ENCODE measurements at regions not wholly inside any gene's neighbourhood (a gene's known extent, or its start where the extent isn't known, plus 50 kb on each side); places are given as distances from the start of the nearest gene placed in this dataset.

- H3K4ac ChIP-seq (replicated peaks; ENCODE audit: insufficient read length, low read depth, low read length) = no peak overlapping the region
- FAIRE-seq = no peak
- no peak overlapping the region for H4K91ac ChIP-seq (replicated peaks; ENCODE audit: insufficient read length, low read length)
- H3K9me3 ChIP-seq (ENCODE audit: insufficient read depth in 2 of 2, low read depth in 1 of 2, low read length in 1 of 2) = no peaks in the 10 kb centered on the region
- H3K27ac ChIP-seq (ENCODE audit: low read depth, low read length) = no peak overlapping the region
- no peaks in the 10 kb centered on the region for H3K36me3 ChIP-seq (ENCODE audit: control insufficient read depth in 2 of 4, insufficient read depth in 4 of 4, low read length in 3 of 4)
- ChIA-PET POLR2A (ENCODE audit: partially characterized antibody) (no interaction called here), CTCF (ENCODE audit: partially characterized antibody) (interaction anchor here (1.8 kb wide), 1 partner anchor 10 kb away, joined by 8 read pairs; no protein-coding TSS in a partner anchor)
- H4K5ac ChIP-seq (ENCODE audit: insufficient read length, low read depth, low read length) = no peak overlapping the region
- H3K27me3 ChIP-seq (replicated peaks in 1 of 4; ENCODE audit: control insufficient read depth in 3 of 4, extremely low read depth in 1 of 4, insufficient read depth in 3 of 4, low read length in 3 of 4) = peaks cover 0 to under 1% (median 0%) of the 10 kb centered on the region in 4 experiments; a peak in 2 of 7 replicates
- peaks cover 3 to 8% (median 4%) of the 10 kb centered on the region in 4 experiments; a peak in 4 of 7 replicates for H3K4me1 ChIP-seq (replicated peaks in 1 of 4; ENCODE audit: control insufficient read depth in 3 of 4, insufficient read depth in 4 of 4, low read length in 3 of 4)
- no peak overlapping the region for H2AK5ac ChIP-seq (ENCODE audit: low read depth, low read length)
- H3K23me2 ChIP-seq (ENCODE audit: low read depth, low read length) = no peaks in the 10 kb centered on the region
- no peak overlapping the region for H3K14ac ChIP-seq (ENCODE audit: insufficient read length)
- H3K4me2 ChIP-seq (ENCODE audit: insufficient read depth in 1 of 2, low read depth in 2 of 2, low read length in 2 of 2) = no peak overlapping the region
- no peak overlapping the region for H2AFZ ChIP-seq (ENCODE audit: low read length)
- H3K4me3 ChIP-seq (ENCODE audit: extremely low read depth in 1 of 4, insufficient read depth in 2 of 4, low read depth in 3 of 4, low read length in 4 of 4) = no peak overlapping the region
- no peak overlapping the region for H2BK120ac ChIP-seq (replicated peaks; ENCODE audit: low read depth, low read length)
- H3K18ac ChIP-seq (ENCODE audit: extremely low read depth, low read length) = no peak overlapping the region
- no peak overlapping the region for H3K23ac ChIP-seq (ENCODE audit: insufficient read length)
- H4K8ac ChIP-seq (ENCODE audit: extremely low read depth, insufficient read depth, low read length) = no peak overlapping the region
- TF ChIP-seq SUZ12 (IDR thresholded peaks at IDR 0.05; ENCODE audit: low read length) (no peak), CBX8 (IDR thresholded peaks at IDR 0.05; ENCODE audit: borderline replicate concordance, low read depth, low read length) (no peak), SP4 (IDR thresholded peaks at IDR 0.05; ENCODE audit: low read length) (no peak), EGR1 (IDR thresholded peaks at IDR 0.05; ENCODE audit: borderline replicate concordance, low read depth, low read length) (no peak), CREB1 (IDR thresholded peaks at IDR 0.05) (no peak), TCF12 (IDR thresholded peaks at IDR 0.05; ENCODE audit: low read depth, low read length) (no peak), HDAC2 (IDR thresholded peaks at IDR 0.05; ENCODE audit: borderline replicate concordance in 1 of 2, low read depth in 2 of 2, low read length in 2 of 2) (no peak), SIRT6 (IDR thresholded peaks at IDR 0.05; ENCODE audit: low read length) (no peak), ASH2L (IDR thresholded peaks at IDR 0.05; ENCODE audit: low read length) (no peak), NRF1 (IDR thresholded peaks at IDR 0.05; ENCODE audit: low read depth, low read length) (no peak), SRF (IDR thresholded peaks at IDR 0.05; ENCODE audit: low read depth, low read length) (no peak), MAFK (IDR thresholded peaks at IDR 0.05; ENCODE audit: low read depth, low read length) (no peak), GTF2F1 (IDR thresholded peaks at IDR 0.05; ENCODE audit: borderline replicate concordance, low read depth, low read length) (no peak)
- H3K79me1 ChIP-seq (ENCODE audit: low read depth, low read length) = no peaks in the 10 kb centered on the region
- H2BK5ac ChIP-seq (ENCODE audit: low read depth, low read length) = no peak overlapping the region
- WGBS, 2 experiments (ENCODE audit: extremely low coverage in 1 of 2, insufficient coverage in 1 of 2, insufficient read length in 1 of 2, insufficient replicate concordance in 2 of 2, low coverage in 1 of 2, low lambda C conversion rate in 2 of 2, missing lambda C conversion rate in 1 of 2) = 89% methylated on average over 1 of the region's 1 CpG; no CpG with 5 or more reads in 1 of the 2 experiments
- no peak overlapping the region for H2BK15ac ChIP-seq (ENCODE audit: low read length)
- no peak overlapping the region for H3K9ac ChIP-seq (replicated peaks in 1 of 4; ENCODE audit: extremely low read depth in 1 of 4, low read depth in 3 of 4, low read length in 3 of 4)
- H4K20me1 ChIP-seq (replicated peaks in 1 of 2; ENCODE audit: control insufficient read depth in 1 of 2, insufficient read depth in 2 of 2, low read length in 2 of 2) = no peaks in the 10 kb centered on the region
- no peak overlapping the region for H3K56ac ChIP-seq (replicated peaks; ENCODE audit: insufficient read length, low read depth, low read length)
- no peak for DNase-seq (ENCODE audit: low read depth in 1 of 2, low spot score in 2 of 2)
- no peak overlapping the region for H2BK20ac ChIP-seq (ENCODE audit: low read length)
- no peaks in the 10 kb centered on the region for H3K79me2 ChIP-seq (ENCODE audit: control insufficient read depth in 1 of 2, insufficient read depth in 2 of 2, low read length in 2 of 2)
- no peak overlapping the region for H2BK12ac ChIP-seq (ENCODE audit: low read depth, low read length)
Observed at GRCh38 chr2:64874593-64874992, 114.6 kb upstream of the SLC1A4 start.

All from H1 (cell line).